ENCODE measurements at regions not wholly inside any gene's neighbourhood (a gene's known extent, or its start where the extent isn't known, plus 50 kb on each side); places are given as distances from the start of the nearest gene placed in this dataset.

DNA sequence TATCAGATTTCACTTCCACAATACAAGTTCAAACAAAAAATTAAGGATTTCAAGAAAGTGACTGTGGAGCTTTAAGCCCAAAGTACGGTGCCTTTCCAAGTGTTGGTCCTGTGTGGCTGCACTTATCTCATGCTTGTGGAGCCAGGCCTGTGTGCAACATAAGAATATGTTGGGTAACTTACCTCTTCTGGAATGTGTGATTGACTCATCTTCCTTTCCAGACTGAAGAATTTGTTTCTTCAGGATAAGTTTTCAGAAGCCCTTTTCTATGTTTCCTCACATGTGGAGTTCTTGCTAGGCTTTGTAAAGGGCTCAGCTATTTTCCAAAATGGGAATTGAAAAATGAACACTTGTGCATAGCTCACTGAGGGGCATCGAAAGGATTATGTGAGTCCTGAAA, 485.1 kb upstream of the PAPPA start:
- TF ChIP-seq CTCF (IDR thresholded peaks at IDR 0.05) = no peak
- no peak for TF ChIP-seq POLR2A (IDR thresholded peaks at IDR 0.05)
